CD4-positive, alpha-beta memory T cell (primary cell): ENCODE measurements at regions not wholly inside any gene's neighbourhood (a gene's known extent, or its start where the extent isn't known, plus 50 kb on each side); places are given as distances from the start of the nearest gene placed in this dataset.

Experiments used
- CTCF ChIA-PET: fragments of 350-600 bp; sonication (Branson Sonifier 250); formaldehyde crosslinking; loops from one replicate; lab custom pipeline; 2021; ENCODE audit warnings: inconsistent platforms; ENCODE audit not compliant: partially characterized antibody; lab: Charles Lee
- POLR2A ChIA-PET: fragments of 350-600 bp; sonication (Branson Sonifier 250); formaldehyde crosslinking; loops from one replicate; lab custom pipeline; 2021; ENCODE audit not compliant: partially characterized antibody; lab: Charles Lee
- DNase-seq, 5 donors: peaks; one replicate each; pipeline versions ENCODE4 v3.0.0 to v3.0.0-alpha.2; 2020 to 2022; ENCODE audit warnings: mixed read lengths in 1 of 5
- H3K27ac ChIP-seq: one replicate; pipeline ENCODE4 v1.7.0; 2013; ENCODE audit warnings: low read depth, low read length
- H3K27me3 ChIP-seq: 2 replicates; pipeline ENCODE4 v1.7.0; 2013; ENCODE audit warnings: mild to moderate bottlenecking, low read length, moderate library complexity; ENCODE audit not compliant: insufficient read depth
- H3K36me3 ChIP-seq: 2 replicates; pipeline ENCODE4 v1.7.0; 2013; ENCODE audit warnings: mild to moderate bottlenecking, low read length, moderate library complexity; ENCODE audit not compliant: insufficient read depth
- H3K4me1 ChIP-seq: 2 replicates; pipeline ENCODE4 v1.7.0; 2013; ENCODE audit warnings: mild to moderate bottlenecking, low read length, moderate library complexity; ENCODE audit not compliant: insufficient read depth
- H3K4me3 ChIP-seq, 2 donors: one replicate each; pipeline ENCODE4 v1.7.0; 2013; ENCODE audit warnings: low read length in 2 of 2, mild to moderate bottlenecking in 1 of 2
- H3K9me3 ChIP-seq, 2 donors: one replicate each; pipeline ENCODE4 v1.7.0; 2013; ENCODE audit warnings: low read length in 2 of 2, control low read depth in 1 of 2; ENCODE audit not compliant: control insufficient read depth in 1 of 2
- H3K27ac Mint-ChIP-seq, 7 donors: one replicate each; pipeline ENCODE4 v1.8.0; 2020 to 2021; ENCODE audit warnings: mixed read lengths in 7 of 7, mild to moderate bottlenecking in 6 of 7, inconsistent platforms in 3 of 7, moderate library complexity in 3 of 7
- H3K27me3 Mint-ChIP-seq, 2 donors: one replicate each; pipeline ENCODE4 v1.8.0; 2020 to 2021; ENCODE audit warnings: mixed read lengths in 2 of 2
- H3K36me3 Mint-ChIP-seq, 2 donors: one replicate each; pipeline ENCODE4 v1.8.0; 2020 to 2021; ENCODE audit warnings: mixed read lengths in 2 of 2, inconsistent platforms in 1 of 2, mild to moderate bottlenecking in 1 of 2
- H3K4me1 Mint-ChIP-seq, 4 donors: one replicate each; pipeline ENCODE4 v1.8.0; 2020 to 2021; ENCODE audit warnings: mixed read lengths in 4 of 4, mild to moderate bottlenecking in 1 of 4
- H3K4me3 Mint-ChIP-seq, 8 donors: one replicate each; pipeline ENCODE4 v1.8.0; 2020 to 2021; ENCODE audit warnings: mixed read lengths in 8 of 8, mild to moderate bottlenecking in 7 of 8, moderate library complexity in 6 of 8, inconsistent platforms in 3 of 8
- H3K9me3 Mint-ChIP-seq, 8 donors: one replicate each; pipeline ENCODE4 v1.8.0; 2020 to 2021; ENCODE audit warnings: mixed read lengths in 8 of 8, mild to moderate bottlenecking in 5 of 8, inconsistent platforms in 3 of 8, moderate library complexity in 1 of 8
- intact Hi-C: fragments of 100-400 bp; cut with micrococcal nuclease; formaldehyde crosslinking; loops from one replicate; pipeline ENCODE4 v1.15.1; 2023

- ChIA-PET CTCF (no interaction called here), POLR2A (no interaction called here)
- Mint-ChIP-seq H3K4me1 (no peaks in the 10 kb centered on the region), H3K27me3 (no peaks in the 10 kb centered on the region), H3K4me3 (no peak overlapping the region), H3K36me3 (no peaks in the 10 kb centered on the region), H3K9me3 (peaks cover 6 to 36% (median 16%) of the 10 kb centered on the region in 8 donors), H3K27ac (no peak overlapping the region)
- DNase-seq, result no peak
- no peaks in the 10 kb centered on the region for H3K36me3 ChIP-seq
- intact Hi-C loops, result no loop called here
- no peaks in the 10 kb centered on the region for H3K27me3 ChIP-seq
- no peak overlapping the region for H3K27ac ChIP-seq
- no peak overlapping the region for H3K4me3 ChIP-seq
- no peaks in the 10 kb centered on the region for H3K4me1 ChIP-seq
- no peaks in the 10 kb centered on the region for H3K9me3 ChIP-seq
Measured at GRCh38 chr16:8155275-8155674, 435.0 kb downstream of the TMEM114 start.

GRCh38 chr16:8146256-8147012, 443.9 kb downstream of the TMEM114 start:
- Mint-ChIP-seq H3K36me3 (no peaks in the 10 kb centered on the region), H3K27me3 (no peaks in the 10 kb centered on the region), H3K4me1 (no peaks in the 10 kb centered on the region), H3K27ac (no peak overlapping the region), H3K9me3 (peaks cover 2 to 21% (median 15%) of the 10 kb centered on the region in 8 donors), H3K4me3 (no peak overlapping the region)
- Histone ChIP-seq H3K36me3 (no peaks in the 10 kb centered on the region), H3K4me3 (no peak overlapping the region), H3K27ac (no peak overlapping the region), H3K4me1 (no peaks in the 10 kb centered on the region), H3K9me3 (no peaks in the 10 kb centered on the region), H3K27me3 (no peaks in the 10 kb centered on the region)
- no peak for DNase-seq
- ChIA-PET POLR2A (no interaction called here), CTCF (no interaction called here)
- intact Hi-C loops, result no loop called here

GRCh38 chr16:8138666-8139065, 451.6 kb downstream of the TMEM114 start:
- Mint-ChIP-seq H3K9me3 (peaks cover 0 to 13% (median 10%) of the 10 kb centered on the region in 8 donors), H3K36me3 (no peaks in the 10 kb centered on the region), H3K4me3 (no peak overlapping the region), H3K4me1 (no peaks in the 10 kb centered on the region), H3K27ac (no peak overlapping the region), H3K27me3 (no peaks in the 10 kb centered on the region)
- H3K4me3 ChIP-seq, result no peak overlapping the region
- DNase-seq, result no peak
- H3K27ac ChIP-seq, result no peak overlapping the region
- no peaks in the 10 kb centered on the region for H3K27me3 ChIP-seq
- ChIA-PET CTCF (no interaction called here), POLR2A (no interaction called here)
- H3K36me3 ChIP-seq, result no peaks in the 10 kb centered on the region
- H3K4me1 ChIP-seq, result no peaks in the 10 kb centered on the region
- no peaks in the 10 kb centered on the region for H3K9me3 ChIP-seq
- intact Hi-C loops, result no loop called here

- H3K4me3 Mint-ChIP-seq, result no peak overlapping the region
- H3K9me3 Mint-ChIP-seq, result peaks cover 0 to 15% (median 8%) of the 10 kb centered on the region in 8 donors
- H3K27me3 Mint-ChIP-seq, result no peaks in the 10 kb centered on the region
- no peaks in the 10 kb centered on the region for H3K36me3 ChIP-seq
- intact Hi-C loops, result no loop called here
- no peaks in the 10 kb centered on the region for H3K27me3 ChIP-seq
- H3K27ac ChIP-seq, result no peak overlapping the region
- ChIA-PET POLR2A (no interaction called here), CTCF (no interaction called here)
- H3K27ac Mint-ChIP-seq, result no peak overlapping the region
- no peak overlapping the region for H3K4me3 ChIP-seq
- no peaks in the 10 kb centered on the region for H3K4me1 ChIP-seq
- no peak for DNase-seq
- H3K36me3 Mint-ChIP-seq, result no peaks in the 10 kb centered on the region
- H3K9me3 ChIP-seq, result no peaks in the 10 kb centered on the region
- H3K4me1 Mint-ChIP-seq, result no peaks in the 10 kb centered on the region
Measured at GRCh38 chr16:8137606-8138005, 452.7 kb downstream of the TMEM114 start.

- ChIA-PET CTCF (no interaction called here), POLR2A (no interaction called here)
- H3K4me1 ChIP-seq, result no peaks in the 10 kb centered on the region
- Mint-ChIP-seq H3K36me3 (no peaks in the 10 kb centered on the region), H3K27ac (no peak overlapping the region), H3K9me3 (peaks cover 4 to 22% (median 12%) of the 10 kb centered on the region in 8 donors), H3K4me1 (no peaks in the 10 kb centered on the region), H3K4me3 (no peak overlapping the region), H3K27me3 (no peaks in the 10 kb centered on the region)
- intact Hi-C loops, result no loop called here
- H3K36me3 ChIP-seq, result no peaks in the 10 kb centered on the region
- no peaks in the 10 kb centered on the region for H3K9me3 ChIP-seq
- H3K4me3 ChIP-seq, result no peak overlapping the region
- H3K27ac ChIP-seq, result no peak overlapping the region
- no peak for DNase-seq
- no peaks in the 10 kb centered on the region for H3K27me3 ChIP-seq
Measured at GRCh38 chr16:8130197-8130596, 460.1 kb downstream of the TMEM114 start.

GRCh38 chr16:8127070-8127469, 463.2 kb downstream of the TMEM114 start:
- H3K27me3 Mint-ChIP-seq, result no peaks in the 10 kb centered on the region
- CTCF ChIA-PET, result no interaction called here
- no peak overlapping the region for H3K27ac ChIP-seq
- intact Hi-C loops, result no loop called here
- no peak overlapping the region for H3K4me3 Mint-ChIP-seq
- no peaks in the 10 kb centered on the region for H3K27me3 ChIP-seq
- no peak overlapping the region for H3K27ac Mint-ChIP-seq
- no peaks in the 10 kb centered on the region for H3K9me3 ChIP-seq
- no peaks in the 10 kb centered on the region for H3K36me3 ChIP-seq
- no peak overlapping the region for H3K4me3 ChIP-seq
- H3K36me3 Mint-ChIP-seq, result no peaks in the 10 kb centered on the region
- POLR2A ChIA-PET, result no interaction called here
- no peaks in the 10 kb centered on the region for H3K4me1 ChIP-seq
- no peak for DNase-seq
- peaks cover 7 to 26% (median 11%) of the 10 kb centered on the region in 8 donors for H3K9me3 Mint-ChIP-seq
- no peaks in the 10 kb centered on the region for H3K4me1 Mint-ChIP-seq

- no peaks in the 10 kb centered on the region for H3K27me3 ChIP-seq
- ChIA-PET POLR2A (no interaction called here), CTCF (no interaction called here)
- H3K9me3 Mint-ChIP-seq, result peaks cover 7 to 21% (median 10%) of the 10 kb centered on the region in 8 donors
- H3K4me3 ChIP-seq, result no peak overlapping the region
- H3K27ac Mint-ChIP-seq, result no peak overlapping the region
- intact Hi-C loops, result no loop called here
- H3K9me3 ChIP-seq, result no peaks in the 10 kb centered on the region
- H3K4me1 ChIP-seq, result no peaks in the 10 kb centered on the region
- no peaks in the 10 kb centered on the region for H3K36me3 Mint-ChIP-seq
- no peaks in the 10 kb centered on the region for H3K27me3 Mint-ChIP-seq
- H3K4me3 Mint-ChIP-seq, result no peak overlapping the region
- H3K4me1 Mint-ChIP-seq, result no peaks in the 10 kb centered on the region
- no peaks in the 10 kb centered on the region for H3K36me3 ChIP-seq
- H3K27ac ChIP-seq, result no peak overlapping the region
- no peak for DNase-seq
Measured at GRCh38 chr16:8126313-8126712, 464.0 kb downstream of the TMEM114 start.
